Small intestine (tissue), 7 donors: ENCODE measurements at regions not wholly inside any gene's neighbourhood (a gene's known extent, or its start where the extent isn't known, plus 50 kb on each side); places are given as distances from the start of the nearest gene placed in this dataset.

Source experiments
- DNase-seq, 2 donors: peaks; one replicate each; pipeline versions ENCODE4 v3.0.0 to v3.0.0-alpha.2; 2013
- FAIRE-seq: peaks from 2 replicates; lab custom pipeline; 2012; peaks lifted over from hg19 to GRCh38; lab: Jason Lieb, UNC
- H3K27ac ChIP-seq, 3 donors: one replicate each; pipeline ENCODE4 v1.5.1; 2013; ENCODE audit warnings: low read length in 2 of 3, mild to moderate bottlenecking in 2 of 3, control low read depth in 1 of 3, inconsistent platforms in 1 of 3, low read depth in 1 of 3, moderate library complexity in 1 of 3
- H3K27me3 ChIP-seq, 3 donors: one replicate each; pipeline ENCODE4 v1.6.1; 2013; ENCODE audit warnings: low read length in 3 of 3, inconsistent platforms in 1 of 3; ENCODE audit not compliant: control insufficient read depth in 3 of 3, insufficient read depth in 3 of 3
- H3K36me3 ChIP-seq, 3 donors: one replicate each; pipeline ENCODE4 v1.6.1; 2013; ENCODE audit warnings: low read length in 3 of 3, inconsistent platforms in 1 of 3, low read depth in 1 of 3, mild to moderate bottlenecking in 1 of 3, moderate library complexity in 1 of 3; ENCODE audit not compliant: control insufficient read depth in 3 of 3, insufficient read depth in 2 of 3
- H3K4me1 ChIP-seq, 3 donors: one replicate each; pipeline ENCODE4 v1.6.1; 2013; ENCODE audit warnings: low read length in 2 of 3, inconsistent platforms in 1 of 3, low read depth in 1 of 3, mild to moderate bottlenecking in 1 of 3, moderate library complexity in 1 of 3; ENCODE audit not compliant: control insufficient read depth in 3 of 3, insufficient read depth in 2 of 3
- H3K4me3 ChIP-seq, 3 donors: one replicate each; pipeline ENCODE4 v1.5.1; 2013; ENCODE audit warnings: low read length in 3 of 3, control low read depth in 1 of 3, inconsistent platforms in 1 of 3, low read depth in 1 of 3, mild to moderate bottlenecking in 1 of 3, moderate library complexity in 1 of 3
- H3K9me3 ChIP-seq, 2 donors: one replicate each; pipeline ENCODE4 v1.6.1; 2013; ENCODE audit warnings: low read depth in 1 of 2, low read length in 1 of 2; ENCODE audit not compliant: control insufficient read depth in 2 of 2, insufficient read depth in 1 of 2
- WGBS, 3 donors: extraction: QIAGEN DNeasy Blood & Tissue Kit; methylation state at CpG; one replicate each; pipeline ENCODE4 v1.1.7; 2013; 5-methylcytosine and 5-hydroxymethylcytosine counted together
- donor health status: healthy with polysubstance abuse.
- donor health status: control.
- donor health status: control.
- donor health status: Bipolar disorder and iron deficiency.
- donor health status: healthy.

- Histone ChIP-seq H3K9me3 (no peaks in the 10 kb centered on the region), H3K27me3 (peaks cover 0 to 10% (median 0%) of the 10 kb centered on the region in 3 donors), H3K4me3 (no peak overlapping the region), H3K4me1 (no peaks in the 10 kb centered on the region), H3K36me3 (no peaks in the 10 kb centered on the region), H3K27ac (no peak overlapping the region)
- FAIRE-seq (no peak), DNase-seq (no peak)
- 73 to 84% (median 82%) methylated on average over 4 of the region's 4 CpGs for WGBS, 3 donors
Measured at GRCh38 chr14:95006479-95006878, 150.8 kb downstream of the DICER1 start.

- no peak overlapping the region for H3K4me3 ChIP-seq
- H3K27me3 ChIP-seq: peaks cover 0 to 7% (median 0%) of the 10 kb centered on the region in 3 donors
- no peaks in the 10 kb centered on the region for H3K9me3 ChIP-seq
- no peak overlapping the region for H3K27ac ChIP-seq
- 91 to 95% (median 93%) methylated on average over 3 of the region's 3 CpGs for WGBS, 3 donors
- DNase-seq: no peak
- H3K4me1 ChIP-seq: no peaks in the 10 kb centered on the region
- no peak for FAIRE-seq
- no peaks in the 10 kb centered on the region for H3K36me3 ChIP-seq
Measured at GRCh38 chr14:95006051-95006450, 151.3 kb downstream of the DICER1 start.

GRCh38 chr14:95003099-95003960 is 154.0 kb downstream of the DICER1 start:
- 50 to 64% (median 53%) methylated on average over 11 of the region's 11 CpGs for WGBS, 3 donors

GRCh38 chr14:94998685-94999084 is 158.6 kb downstream of the DICER1 start:
- Histone ChIP-seq H3K27ac (no peak overlapping the region), H3K9me3 (no peaks in the 10 kb centered on the region), H3K27me3 (no peaks in the 10 kb centered on the region), H3K36me3 (no peaks in the 10 kb centered on the region), H3K4me3 (no peak overlapping the region), H3K4me1 (peaks cover 0 to 2% (median 0%) of the 10 kb centered on the region in 3 donors)
- FAIRE-seq (no peak), DNase-seq (peak in 1 of 2 donors; percentile 3)
- 11 to 26% (median 20%) methylated on average over 10 of the region's 10 CpGs for WGBS, 3 donors

More at GRCh38 chr14:95003099-95003960, 154.0 kb downstream of the DICER1 start:
- no peak for FAIRE-seq
- Histone ChIP-seq H3K27ac (no peak overlapping the region), H3K36me3 (no peaks in the 10 kb centered on the region), H3K4me1 (peaks cover 0 to 2% (median 0%) of the 10 kb centered on the region in 3 donors), H3K9me3 (no peaks in the 10 kb centered on the region), H3K4me3 (no peak overlapping the region), H3K27me3 (no peaks in the 10 kb centered on the region)
- no peak for DNase-seq

- WGBS, 3 donors: 69 to 71% (median 71%) methylated on average over 2 of the region's 2 CpGs
- H3K9me3 ChIP-seq: no peaks in the 10 kb centered on the region
- no peak overlapping the region for H3K27ac ChIP-seq
Measured at GRCh38 chr14:94998110-94998509, 159.2 kb downstream of the DICER1 start.

GRCh38 chr14:94995551-94995950 is 161.8 kb downstream of the DICER1 start:
- no peaks in the 10 kb centered on the region for H3K36me3 ChIP-seq
- H3K9me3 ChIP-seq: no peaks in the 10 kb centered on the region
- peaks cover 0 to 2% (median 0%) of the 10 kb centered on the region in 3 donors for H3K4me1 ChIP-seq
- 73 to 85% (median 76%) methylated on average over 10 of the region's 10 CpGs for WGBS, 3 donors
- DNase-seq (no peak), FAIRE-seq (no peak)
- H3K27ac ChIP-seq: no peak overlapping the region
- no peaks in the 10 kb centered on the region for H3K27me3 ChIP-seq
- H3K4me3 ChIP-seq: no peak overlapping the region

More at GRCh38 chr14:94998110-94998509, 159.2 kb downstream of the DICER1 start:
- no peak for FAIRE-seq
- Histone ChIP-seq H3K36me3 (no peaks in the 10 kb centered on the region), H3K4me3 (no peak overlapping the region), H3K27me3 (no peaks in the 10 kb centered on the region), H3K4me1 (peaks cover 0 to 2% (median 0%) of the 10 kb centered on the region in 3 donors)
- no peak for DNase-seq

GRCh38 chr14:94994245-94994644 is 163.1 kb downstream of the DICER1 start:
- DNase-seq (no peak), FAIRE-seq (no peak)
- whole genome bisulfite sequencing, 3 donors: 91 to 100% (median 93%) methylated on average over 1 of the region's 1 CpG
- Histone ChIP-seq H3K4me1 (peaks cover 0 to 2% (median 0%) of the 10 kb centered on the region in 3 donors), H3K9me3 (no peaks in the 10 kb centered on the region), H3K27me3 (peaks cover 0 to 4% (median 0%) of the 10 kb centered on the region in 3 donors), H3K36me3 (no peaks in the 10 kb centered on the region), H3K4me3 (no peak overlapping the region), H3K27ac (no peak overlapping the region)

GRCh38 chr14:94992046-94992445 is 165.3 kb downstream of the DICER1 start:
- no peak for FAIRE-seq
- Histone ChIP-seq H3K4me3 (no peak overlapping the region), H3K36me3 (no peaks in the 10 kb centered on the region), H3K4me1 (no peaks in the 10 kb centered on the region), H3K9me3 (no peaks in the 10 kb centered on the region), H3K27ac (no peak overlapping the region), H3K27me3 (peaks cover 0 to 6% (median 0%) of the 10 kb centered on the region in 3 donors)
- no peak for DNase-seq
